ENCODE measurements at regions not wholly inside any gene's neighbourhood (a gene's known extent, or its start where the extent isn't known, plus 50 kb on each side); places are given as distances from the start of the nearest gene placed in this dataset.

DNA sequence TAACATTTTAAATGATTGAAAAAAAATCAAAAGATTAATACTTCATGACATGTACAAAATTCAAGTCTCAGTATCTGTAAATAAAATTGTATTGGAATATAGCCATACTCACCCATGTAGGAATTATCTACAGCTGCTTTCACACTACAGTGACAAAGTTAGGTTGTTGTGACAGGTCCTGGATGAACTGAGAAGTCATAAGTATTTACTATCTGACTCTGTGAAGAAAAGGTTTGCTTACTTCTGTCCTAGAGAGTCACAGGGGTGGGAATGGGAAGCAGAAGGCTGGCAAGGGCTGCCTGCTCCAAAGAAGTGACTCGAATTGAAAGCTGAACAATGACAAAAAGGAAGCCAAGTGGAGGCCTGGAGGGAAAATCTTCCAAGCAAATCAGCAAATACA lies 155.2 kb downstream of the SLC30A10 start:
- no peak for DNase-seq (ENCODE audit: low spot score)

DNA sequence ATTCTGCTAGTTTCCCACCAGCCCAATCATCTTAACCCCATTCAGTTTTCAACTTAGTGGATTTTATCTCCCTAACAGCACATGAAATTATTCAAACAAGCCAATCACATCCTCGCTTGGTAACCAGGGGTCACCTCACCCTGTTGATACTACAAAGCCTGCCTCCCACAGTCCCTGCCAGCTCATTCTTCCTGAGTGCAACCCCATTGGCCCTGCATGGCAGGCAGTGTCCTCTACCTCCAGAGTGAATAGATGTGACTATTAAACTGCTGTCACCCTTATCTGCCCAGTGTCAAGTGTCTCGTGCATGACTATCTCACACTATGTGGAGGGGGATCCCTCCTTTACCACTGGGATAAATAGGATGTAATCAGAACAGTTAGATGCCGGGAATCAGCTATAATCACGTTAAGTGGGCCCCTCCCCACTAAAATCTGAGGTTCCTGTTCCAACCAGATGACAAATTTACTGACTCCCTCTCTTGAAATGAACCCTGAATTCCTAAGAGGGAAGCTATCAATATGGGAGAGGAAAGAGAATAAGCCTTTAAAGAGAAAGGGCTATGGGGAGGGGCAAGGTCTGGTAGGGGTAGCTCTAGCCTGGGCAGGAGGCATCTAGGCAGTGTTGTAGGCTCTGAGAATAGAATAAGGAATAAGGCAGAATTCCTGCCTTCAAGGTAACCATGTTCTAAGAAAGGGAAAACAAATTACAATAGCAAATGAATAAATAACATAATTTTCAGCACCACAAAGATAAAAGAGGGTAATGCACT lies 155.9 kb downstream of the SLC30A10 start:
- DNase-seq (ENCODE audit: low spot score): no peak

DNA sequence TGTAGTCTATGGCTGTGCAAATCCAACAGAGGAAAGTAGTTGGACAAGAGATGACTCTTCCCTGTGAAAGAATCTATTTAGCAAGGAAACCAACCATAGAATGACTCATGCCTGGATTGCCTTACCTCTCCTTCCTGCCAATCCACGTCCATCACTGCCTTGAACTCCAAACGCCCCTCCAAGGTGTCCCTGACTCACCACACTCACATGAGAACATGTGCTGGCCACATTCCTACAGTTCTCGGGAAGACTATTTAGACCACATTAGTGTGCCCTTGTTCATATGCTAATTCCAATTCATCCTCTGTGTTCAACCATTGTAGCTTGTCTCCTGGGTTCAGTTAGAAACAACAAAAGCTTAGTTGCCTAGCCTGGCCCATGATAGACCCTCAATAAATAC lies 157.3 kb downstream of the SLC30A10 start:
- no peak for DNase-seq (ENCODE audit: low spot score)

DNA sequence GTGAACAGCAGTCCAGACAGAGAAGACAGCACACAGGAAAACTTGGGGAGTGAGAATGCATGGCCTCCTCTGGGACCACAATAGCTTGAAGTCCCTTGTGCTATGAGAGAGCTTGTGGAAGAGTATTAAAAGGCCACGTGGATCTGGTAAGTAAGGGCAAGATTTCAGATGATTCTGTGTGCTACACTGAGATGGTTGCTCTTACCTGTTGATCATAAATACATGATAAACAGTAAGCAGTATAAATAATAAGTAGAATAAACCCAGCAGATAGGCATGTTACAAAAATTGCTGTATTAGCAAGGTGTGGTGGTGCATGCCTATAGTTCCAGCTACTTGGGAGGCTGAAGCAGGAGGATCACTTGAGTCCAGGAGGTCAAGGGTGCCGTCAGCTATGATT lies 150.4 kb upstream of the ZC3H11B start:
- DNase-seq (ENCODE audit: low spot score): no peak

DNA sequence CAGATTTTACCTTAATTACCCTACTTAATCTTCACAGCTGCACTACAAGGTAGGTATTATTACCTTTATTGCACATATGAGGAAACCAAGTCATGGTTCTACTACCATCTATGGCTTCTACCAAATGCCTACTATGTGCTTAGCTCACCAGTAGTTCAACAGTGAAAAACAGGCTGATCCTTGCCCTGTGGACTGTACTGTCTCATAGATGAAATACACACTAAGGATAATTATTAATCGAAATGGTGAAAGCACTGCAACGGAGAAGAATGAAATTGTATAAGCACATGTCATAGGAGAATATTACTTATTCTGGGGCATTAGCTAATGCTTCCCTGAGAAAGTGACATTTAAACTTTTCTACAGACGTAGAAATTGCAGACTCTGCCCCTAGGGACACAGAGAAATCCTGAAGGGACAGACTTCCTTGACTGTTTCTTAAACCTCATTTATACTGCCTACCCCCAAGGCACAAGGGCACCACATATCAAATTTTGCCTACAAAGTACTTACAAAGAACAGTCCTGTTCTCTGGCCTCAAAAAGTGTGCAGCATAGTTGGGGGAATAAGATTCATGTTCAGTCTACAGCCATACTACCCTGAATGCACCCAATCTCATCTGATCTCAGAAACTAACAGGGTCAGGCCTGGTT lies 148.4 kb upstream of the ZC3H11B start:
- DNase-seq (ENCODE audit: low spot score): no peak

DNA sequence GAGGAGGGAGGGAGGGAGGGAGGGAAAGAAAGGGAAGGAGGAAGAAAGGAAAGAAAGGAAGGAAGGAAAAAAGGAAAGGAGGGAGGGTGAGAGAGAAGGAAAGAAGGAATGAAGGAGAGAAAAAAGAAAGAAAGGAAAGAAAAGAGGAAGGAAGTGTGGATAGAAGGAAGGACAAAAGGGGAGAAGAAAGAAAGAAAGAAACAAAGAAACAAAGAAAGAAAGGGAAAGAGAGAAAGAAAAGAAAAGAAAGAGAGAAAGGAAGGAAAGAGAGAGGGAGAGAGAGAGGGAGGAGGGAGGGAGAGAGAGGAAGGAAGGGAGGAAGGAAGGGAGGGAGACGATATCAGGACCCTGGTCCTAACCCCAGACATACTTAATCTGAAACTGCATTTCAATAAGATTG lies 146.2 kb upstream of the ZC3H11B start:
- DNase-seq (ENCODE audit: low spot score): no peak

DNA sequence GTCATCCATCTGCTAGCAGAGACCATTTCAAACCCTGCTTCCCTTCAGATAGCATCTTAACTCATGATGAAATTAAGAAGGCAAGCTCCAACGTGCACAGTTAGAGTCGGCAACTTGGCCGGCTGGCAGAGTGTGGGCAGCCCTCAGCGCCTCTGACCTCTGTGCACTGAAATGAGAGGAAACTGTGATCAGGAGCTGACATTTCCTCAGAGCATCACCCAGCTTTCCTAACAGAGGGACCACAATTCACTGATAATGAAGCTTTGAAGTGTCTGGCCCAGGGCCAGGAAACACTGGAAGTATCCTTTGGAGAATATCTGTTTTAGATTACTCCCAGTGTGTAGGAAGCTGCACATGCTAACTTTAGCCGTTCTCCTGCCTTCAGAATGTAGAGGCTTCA lies 145.0 kb upstream of the ZC3H11B start:
- DNase-seq (ENCODE audit: low spot score): no peak

DNA sequence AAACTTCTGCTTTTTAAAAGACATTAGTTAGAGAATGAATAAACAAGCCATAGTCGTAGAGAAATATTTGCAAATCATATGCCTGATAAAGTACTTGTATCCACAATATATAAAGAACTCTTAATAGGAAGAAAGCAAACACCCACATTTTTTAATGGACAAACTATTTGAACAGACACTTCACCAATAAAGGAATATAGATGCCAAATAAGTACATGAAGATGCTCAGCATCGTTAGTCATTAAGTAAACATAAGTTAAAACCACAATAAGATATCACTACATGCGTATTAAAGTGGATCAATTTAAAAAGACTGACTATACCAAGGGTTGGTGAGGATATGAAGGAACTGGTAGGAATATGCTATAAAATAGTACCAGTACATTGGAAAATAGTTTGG lies 142.3 kb upstream of the ZC3H11B start:
- no peak for DNase-seq (ENCODE audit: low spot score)

DNA sequence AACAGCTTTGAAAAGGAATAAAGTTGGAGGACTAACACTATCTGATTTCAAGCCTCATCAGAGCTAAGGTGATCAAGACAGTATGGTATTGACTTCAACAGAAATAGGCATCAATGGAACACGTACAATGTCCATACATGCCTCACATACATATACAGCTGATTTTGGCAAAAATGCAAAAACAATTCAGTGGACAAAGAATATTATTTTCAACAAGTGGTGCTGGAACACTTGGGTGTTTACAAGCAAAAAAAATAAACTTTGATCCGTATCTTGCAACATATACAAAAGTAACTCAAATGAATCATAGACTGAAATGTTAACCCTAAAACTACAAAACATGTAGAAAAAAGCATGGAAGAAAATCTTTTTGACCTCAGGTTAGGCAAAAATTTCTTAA lies 141.9 kb upstream of the ZC3H11B start:
- DNase-seq (ENCODE audit: low spot score): no peak

DNA sequence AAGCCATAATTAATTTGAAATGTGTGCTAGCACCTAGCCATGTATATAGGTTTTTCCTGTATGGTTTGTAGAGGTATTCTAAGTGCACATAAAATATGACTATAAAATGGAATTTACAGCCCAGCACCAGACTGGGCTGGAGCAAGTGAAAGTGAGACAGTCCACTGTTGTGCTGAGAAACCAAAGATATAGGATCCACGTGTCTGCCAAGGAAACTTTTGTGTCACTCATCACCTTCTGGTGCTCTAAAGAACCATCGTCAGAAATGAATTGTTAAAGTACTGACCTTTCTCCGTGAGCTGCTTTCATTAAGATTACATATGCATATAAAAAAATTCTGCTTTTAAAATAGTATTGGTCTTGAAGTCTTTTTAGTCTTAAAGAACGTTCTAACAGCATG lies 141.0 kb upstream of the ZC3H11B start:
- DNase-seq (ENCODE audit: low spot score): no peak

DNA sequence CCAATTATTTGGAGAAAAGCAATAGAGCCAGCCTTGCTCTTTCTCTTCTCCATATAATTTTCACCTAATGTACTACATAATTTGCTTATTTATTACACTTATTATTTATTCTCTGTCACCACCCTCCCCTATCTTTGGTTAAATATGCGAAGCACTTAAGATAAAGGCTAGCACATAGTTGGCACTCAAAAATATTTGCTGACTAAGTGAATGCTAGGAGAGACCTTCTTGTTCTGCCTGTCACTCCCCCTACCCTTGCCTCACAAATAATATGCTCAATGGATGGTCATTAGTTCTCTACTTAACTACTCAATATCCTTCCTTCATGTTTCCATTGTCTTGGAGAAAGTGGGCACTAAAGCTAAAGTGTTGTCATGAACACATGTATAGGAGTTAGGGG lies 139.7 kb upstream of the ZC3H11B start:
- DNase-seq (ENCODE audit: low spot score): no peak

DNA sequence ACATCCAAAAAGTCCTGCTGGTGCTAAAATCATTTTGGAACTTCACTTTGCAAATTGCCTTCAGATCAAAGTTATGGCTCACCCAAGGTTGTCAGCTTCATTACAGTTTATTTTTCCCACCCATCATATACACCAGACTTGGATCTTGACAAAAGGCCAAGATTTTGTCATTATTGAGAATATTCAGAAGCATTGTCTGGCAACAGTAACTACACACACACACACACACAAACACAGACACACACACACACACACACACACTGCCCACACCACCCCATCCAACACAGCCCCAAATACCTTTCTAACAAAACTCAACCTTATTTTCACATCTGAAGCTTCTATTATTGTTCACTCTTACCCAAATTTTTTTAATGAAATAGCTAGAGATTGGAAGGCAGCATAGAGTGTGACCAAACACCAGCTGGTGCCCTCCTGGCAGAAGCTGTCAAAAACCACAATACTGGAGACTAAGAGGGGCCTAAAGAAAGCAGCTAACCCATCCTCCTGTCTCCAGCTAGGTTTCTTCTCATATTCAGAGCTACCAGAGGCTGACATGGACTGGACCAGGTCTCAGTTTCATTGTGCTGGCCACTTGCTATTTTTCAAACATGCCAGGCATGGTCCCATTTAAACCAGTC lies 139.1 kb upstream of the ZC3H11B start:
- DNase-seq (ENCODE audit: low spot score): no peak

DNA sequence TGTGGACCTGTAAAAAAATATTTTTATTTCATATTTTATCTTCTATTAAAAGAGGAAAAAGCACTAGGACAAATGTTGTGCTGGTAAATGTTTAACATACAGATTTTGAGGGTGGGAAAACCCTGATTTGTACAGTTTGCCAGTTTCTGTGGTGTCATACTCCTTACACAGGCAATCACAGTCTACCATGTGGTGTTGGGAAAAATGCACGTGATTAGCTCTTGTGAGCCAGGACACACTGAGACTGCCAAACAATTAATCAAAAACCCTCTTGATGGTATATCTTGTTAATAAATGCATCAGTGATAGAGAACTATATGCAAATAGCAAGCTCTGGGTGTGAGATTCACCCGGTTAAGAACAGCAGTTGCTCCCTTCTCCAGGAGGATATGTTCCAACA lies 136.5 kb upstream of the ZC3H11B start:
- no peak for DNase-seq (ENCODE audit: low spot score)

DNA sequence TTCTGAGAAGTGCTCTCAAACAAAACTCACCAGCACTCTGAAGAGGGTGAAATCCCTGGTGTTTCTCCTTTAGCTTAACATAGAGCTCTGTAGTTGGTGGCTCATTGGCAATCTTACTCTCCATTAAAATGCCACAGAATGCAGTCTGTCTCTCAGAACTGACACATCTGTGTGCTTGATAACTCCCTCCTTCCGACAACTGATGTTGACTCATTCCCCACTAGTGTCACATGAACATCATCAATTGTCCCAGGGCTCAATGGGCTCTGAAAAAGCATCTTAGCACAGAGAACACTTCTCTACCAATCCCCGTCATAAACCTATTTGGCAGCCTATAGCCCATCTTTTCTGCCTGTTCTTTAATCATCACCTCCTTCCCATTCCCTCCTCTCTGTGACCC lies 133.2 kb upstream of the ZC3H11B start:
- DNase-seq (ENCODE audit: low spot score): no peak

DNA sequence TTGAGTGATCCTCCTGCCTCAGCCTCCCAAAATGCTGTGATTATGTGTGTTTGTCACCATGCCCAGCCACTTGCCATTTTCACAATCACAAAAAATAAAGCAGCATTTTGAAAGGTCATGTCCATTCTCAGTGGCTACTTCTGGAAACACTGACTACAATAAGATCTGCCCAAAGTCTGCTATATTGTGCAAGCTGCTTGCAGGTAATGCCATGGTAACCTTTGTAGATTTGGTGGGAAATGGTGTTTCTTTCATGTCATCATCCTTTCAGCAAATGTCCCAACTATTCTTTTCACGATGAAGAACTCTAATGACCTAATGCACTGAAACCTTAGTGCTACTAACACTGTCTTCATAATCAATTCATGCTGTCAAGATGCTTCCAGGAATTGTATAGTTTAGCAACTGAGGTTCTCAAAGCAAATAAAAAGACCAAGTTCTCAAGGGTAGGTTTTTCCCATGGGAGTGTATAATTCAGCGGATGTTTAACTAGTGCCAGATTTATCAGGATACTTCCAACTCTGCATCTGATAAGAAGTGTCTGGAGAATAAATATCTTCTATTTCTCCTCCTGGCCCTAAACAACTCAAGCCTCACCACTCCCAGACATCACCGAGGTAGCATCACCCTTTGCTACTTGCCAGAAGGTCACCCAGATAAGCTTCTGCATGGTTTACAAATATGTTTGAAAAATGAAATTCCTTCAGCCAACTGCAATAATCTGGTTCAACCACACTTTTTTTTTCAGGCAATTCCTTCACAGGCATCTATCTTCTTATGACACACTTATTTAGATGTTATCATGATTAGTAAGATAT lies 132.0 kb upstream of the ZC3H11B start:
- DNase-seq (ENCODE audit: low spot score): no peak

DNA sequence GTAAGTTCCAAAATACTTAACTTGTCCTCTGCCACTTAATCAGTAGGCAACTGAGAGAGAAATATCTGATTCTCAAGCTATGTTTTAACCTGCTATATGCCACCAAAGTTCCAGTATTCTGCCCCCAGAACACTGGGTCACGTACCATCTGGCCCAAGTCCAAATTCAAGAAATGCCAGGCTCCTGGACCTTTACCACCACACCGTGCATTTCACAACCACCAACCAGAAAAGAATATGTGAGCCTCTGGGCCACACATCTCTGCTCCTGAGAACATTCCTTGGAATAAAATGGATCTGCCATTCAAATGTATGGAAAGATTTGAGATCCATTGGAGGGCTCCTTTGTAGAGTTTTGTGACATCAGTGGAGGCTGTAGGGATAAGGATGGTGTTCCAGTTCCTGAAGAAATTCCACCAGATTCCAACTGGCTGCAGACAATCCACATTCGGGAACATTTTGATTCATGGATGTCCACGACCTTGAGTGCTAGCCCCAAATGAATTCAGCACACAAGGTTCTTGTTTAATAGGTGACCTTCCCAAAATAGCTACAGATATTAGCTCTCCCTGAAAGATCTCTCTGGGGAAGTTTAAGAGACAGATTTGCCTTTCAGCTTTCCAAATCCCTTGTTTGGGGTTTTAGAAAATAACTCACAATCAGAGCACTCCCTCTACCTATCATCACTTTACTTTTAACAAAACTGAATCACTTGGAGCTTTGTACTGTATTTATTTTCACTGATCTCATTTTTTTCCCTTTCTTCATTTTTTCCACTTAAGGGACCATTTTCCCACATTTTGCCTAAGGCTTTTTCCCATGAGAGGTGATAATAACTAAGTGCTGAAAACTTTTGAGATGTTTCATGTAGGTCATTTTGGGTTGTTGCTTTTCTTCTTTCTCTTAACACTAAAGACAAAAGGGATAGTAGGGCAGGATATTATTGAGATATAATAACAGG lies 128.4 kb upstream of the ZC3H11B start:
- no peak for DNase-seq (ENCODE audit: low spot score)

DNA sequence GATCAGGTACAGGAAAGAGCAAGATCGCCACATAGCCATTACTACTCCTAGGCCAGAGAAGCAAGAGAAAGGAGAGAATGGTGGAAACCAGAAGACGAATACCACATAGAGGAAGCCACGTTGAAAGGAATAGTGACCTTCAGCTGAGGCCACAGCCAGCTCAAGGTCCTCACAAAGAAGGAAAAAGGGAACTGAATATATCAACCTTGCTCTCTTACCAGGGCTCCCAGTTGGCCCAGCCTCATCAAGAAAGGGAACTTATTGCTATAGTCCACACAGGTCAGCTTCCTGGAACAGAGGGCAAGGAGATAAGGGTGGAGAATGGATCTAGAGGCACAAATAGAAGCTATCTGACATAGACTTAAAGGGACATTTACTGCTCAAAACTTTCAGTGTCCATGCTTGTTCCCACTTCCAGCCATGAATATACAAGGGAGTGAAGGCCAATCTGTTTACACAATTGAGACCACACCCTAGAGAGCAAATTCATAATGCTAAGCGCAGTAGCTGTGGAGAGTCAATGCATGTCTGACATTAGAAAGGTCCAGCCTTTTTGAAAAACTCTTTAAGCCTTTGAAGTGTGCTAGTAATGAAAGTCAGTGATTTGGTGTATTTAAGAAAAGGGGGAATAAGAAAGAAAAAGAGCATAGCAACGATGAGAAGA lies 120.7 kb upstream of the ZC3H11B start:
- DNase-seq (ENCODE audit: low spot score): no peak

DNA sequence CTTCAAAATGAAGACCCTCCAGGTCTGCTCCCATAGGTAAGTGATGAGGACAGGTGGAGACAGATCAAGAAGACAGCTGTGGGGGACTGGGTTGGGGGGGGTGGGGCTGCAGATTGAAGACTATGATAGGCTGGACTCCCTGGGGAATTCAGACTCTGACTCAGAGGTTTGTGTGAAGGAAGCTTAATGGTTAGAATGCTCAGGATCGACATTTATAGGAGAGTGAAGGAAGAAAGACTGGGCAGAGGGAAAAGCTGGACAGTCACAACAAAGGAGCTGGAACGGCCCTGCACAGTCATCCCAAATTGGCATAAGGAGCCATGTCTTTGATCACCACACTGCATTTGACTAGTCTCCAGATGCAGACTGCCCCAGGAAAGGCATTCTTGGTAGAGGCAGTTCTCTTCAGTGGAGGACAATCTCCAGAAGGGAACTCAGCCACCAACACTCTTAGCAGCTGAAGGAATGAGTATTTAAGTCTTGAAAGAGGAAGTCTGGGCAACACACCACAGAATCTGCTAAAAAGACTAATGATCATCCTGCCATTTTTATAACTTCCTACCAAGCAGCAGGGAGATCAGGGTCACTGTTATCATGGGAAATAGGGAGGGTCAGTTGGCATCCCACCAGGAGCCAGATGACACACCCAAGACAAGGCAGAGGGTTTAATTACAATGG lies 120.0 kb upstream of the ZC3H11B start:
- DNase-seq (ENCODE audit: low spot score): no peak

DNA sequence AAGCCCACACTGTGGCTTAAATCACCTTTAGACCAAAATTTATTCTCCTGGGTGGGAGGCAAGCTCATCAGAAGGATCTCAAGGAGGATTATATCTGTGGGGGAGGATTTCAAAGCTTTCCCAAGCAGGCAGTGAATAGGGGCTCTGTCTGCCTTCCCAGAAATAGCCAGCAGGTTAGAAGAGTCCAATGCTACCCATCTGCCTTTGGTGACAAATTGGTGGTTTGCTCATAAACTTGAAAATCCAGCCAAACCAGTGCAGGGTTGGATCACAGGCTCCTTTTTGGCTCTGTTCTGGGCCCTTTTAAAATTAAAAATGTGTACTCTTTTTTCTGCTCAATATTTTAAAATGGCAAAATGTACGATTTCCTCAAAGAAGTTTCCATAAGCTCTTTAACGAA lies 118.9 kb upstream of the ZC3H11B start:
- DNase-seq (ENCODE audit: low spot score): no peak
